Mucosa of descending colon (tissue), 3 donors: ENCODE measurements at regions not wholly inside any gene's neighbourhood (a gene's known extent, or its start where the extent isn't known, plus 50 kb on each side); places are given as distances from the start of the nearest gene placed in this dataset.

Source experiments
- ATAC-seq: fragments of 200-7000 bp; cut with Tn5 transposase; one replicate; pipeline ENCODE4 v1.9.1; 2020; ENCODE audit warnings: mild to moderate bottlenecking, moderate library complexity
- DNase-seq, 3 donors: peaks; one replicate each; pipeline ENCODE4 v3.0.0-alpha.2; 2020
- H3K36me3 ChIP-seq: fragments of 200-600 bp; one replicate; pipeline ENCODE4 v1.8.0; 2021; ENCODE audit warnings: low read depth, mild to moderate bottlenecking
- H3K4me1 ChIP-seq: fragments of 200-600 bp; one replicate; pipeline ENCODE4 v1.8.0; 2021; ENCODE audit warnings: low read depth, mild to moderate bottlenecking
- H3K4me3 ChIP-seq: fragments of 200-600 bp; one replicate; pipeline ENCODE4 v1.8.0; 2021; ENCODE audit warnings: mild to moderate bottlenecking
- H3K9me3 ChIP-seq: fragments of 200-600 bp; one replicate; pipeline ENCODE4 v1.8.0; 2021; ENCODE audit warnings: mild to moderate bottlenecking
- intact Hi-C, 2 donors: fragments of 100-400 bp; cut with DNase I in 1 of 2; cut with micrococcal nuclease in 1 of 2; formaldehyde crosslinking; loops; one replicate each; pipeline versions ENCODE4 v1.11.0 to v1.11.1; 2022; cut with DNase I, micrococcal nuclease
- TF ChIP-seq, protein P1 (sequence below): fragments of 200-600 bp; IDR thresholded peaks from one replicate; pipeline ENCODE4 v1.8.0; 2022; ENCODE audit warnings: antibody characterized with exemption, mild to moderate bottlenecking
- donor health status: DM: no; HTN: no; CAD: no; lungs with moderate emphysema.
- donor health status: DM: no; HTN: no; CAD: no.
- donor health status: DM: no; HTN: yes; CAD: no.

DNA sequence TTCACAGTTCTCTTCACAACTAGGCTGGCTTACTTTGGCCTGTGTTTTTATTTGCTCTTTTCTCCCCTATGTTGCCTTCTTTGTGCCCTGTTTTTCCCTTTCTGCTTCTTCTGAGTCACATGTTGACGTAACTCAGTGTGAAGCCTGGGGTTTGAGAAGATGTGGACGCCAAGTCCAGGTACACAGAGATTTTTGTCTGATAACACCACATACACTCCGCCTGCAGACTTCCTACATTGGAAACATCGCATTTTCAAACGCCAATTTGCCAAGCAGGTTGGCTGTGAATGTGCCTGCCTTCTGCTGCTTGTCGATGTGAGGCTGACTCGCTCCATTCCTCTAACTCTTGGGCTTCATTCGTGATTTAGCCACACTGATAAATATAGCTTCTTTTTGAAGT lies 62.6 kb upstream of the FN1 start:
- H3K9me3 ChIP-seq, result no peaks in the 10 kb centered on the region
- ATAC-seq (no peak), DNase-seq (no peak)
- TF ChIP-seq, protein P1, sequence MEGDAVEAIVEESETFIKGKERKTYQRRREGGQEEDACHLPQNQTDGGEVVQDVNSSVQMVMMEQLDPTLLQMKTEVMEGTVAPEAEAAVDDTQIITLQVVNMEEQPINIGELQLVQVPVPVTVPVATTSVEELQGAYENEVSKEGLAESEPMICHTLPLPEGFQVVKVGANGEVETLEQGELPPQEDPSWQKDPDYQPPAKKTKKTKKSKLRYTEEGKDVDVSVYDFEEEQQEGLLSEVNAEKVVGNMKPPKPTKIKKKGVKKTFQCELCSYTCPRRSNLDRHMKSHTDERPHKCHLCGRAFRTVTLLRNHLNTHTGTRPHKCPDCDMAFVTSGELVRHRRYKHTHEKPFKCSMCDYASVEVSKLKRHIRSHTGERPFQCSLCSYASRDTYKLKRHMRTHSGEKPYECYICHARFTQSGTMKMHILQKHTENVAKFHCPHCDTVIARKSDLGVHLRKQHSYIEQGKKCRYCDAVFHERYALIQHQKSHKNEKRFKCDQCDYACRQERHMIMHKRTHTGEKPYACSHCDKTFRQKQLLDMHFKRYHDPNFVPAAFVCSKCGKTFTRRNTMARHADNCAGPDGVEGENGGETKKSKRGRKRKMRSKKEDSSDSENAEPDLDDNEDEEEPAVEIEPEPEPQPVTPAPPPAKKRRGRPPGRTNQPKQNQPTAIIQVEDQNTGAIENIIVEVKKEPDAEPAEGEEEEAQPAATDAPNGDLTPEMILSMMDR, result no peak
- no peak overlapping the region for H3K4me3 ChIP-seq
- intact Hi-C loops, result no loop called here
- no peaks in the 10 kb centered on the region for H3K36me3 ChIP-seq
- H3K4me1 ChIP-seq, result no peaks in the 10 kb centered on the region

DNA sequence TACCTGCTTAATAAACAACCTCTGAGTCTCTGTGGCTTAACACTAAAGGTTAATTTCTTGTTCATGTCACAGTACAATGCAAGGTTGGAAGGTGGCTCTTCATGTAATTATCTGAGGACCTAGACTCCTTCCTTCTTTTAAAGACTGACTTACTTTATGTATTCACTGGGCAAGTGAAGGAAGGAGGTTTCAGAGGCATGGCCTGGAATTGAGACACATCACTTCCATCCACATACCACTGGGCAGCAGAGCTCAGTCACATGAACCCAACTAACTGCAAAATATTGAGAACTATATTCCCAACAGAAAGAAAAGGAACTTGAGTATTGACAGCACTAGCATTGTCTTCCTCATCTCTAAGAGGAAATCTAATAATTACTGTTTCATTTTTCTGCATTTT lies 57.5 kb upstream of the FN1 start:
- no peaks in the 10 kb centered on the region for H3K9me3 ChIP-seq
- H3K4me1 ChIP-seq, result no peaks in the 10 kb centered on the region
- intact Hi-C loops, result no loop called here
- H3K36me3 ChIP-seq, result no peaks in the 10 kb centered on the region
- DNase-seq (no peak), ATAC-seq (no peak)
- TF ChIP-seq, protein P1, result no peak
- H3K4me3 ChIP-seq, result no peak overlapping the region

DNA sequence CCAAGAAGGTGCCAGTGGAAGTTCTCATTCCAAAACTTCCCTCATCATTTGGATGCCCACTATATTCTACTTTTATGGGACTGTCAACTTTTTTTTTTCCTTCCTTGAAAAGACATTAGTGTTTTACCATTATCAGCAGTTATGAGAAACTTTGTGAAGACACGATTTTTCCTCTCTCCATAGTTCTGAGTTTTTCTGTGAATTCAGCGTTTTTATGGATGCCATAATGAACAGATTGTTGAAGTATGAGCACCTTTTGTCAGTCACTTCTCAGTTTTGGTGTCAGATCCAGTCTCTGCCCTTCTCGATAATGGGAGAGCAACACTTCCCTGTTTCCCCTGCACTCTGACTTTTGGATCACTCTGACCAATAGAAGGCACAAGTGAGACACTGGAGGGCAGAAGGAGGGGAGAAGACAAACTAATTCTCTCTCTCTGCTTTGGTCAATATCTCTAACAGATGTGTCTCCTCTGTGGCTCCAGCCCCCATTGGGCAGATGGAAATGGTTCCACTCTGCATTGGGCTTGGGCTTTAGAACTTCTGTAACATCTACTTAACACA lies 53.5 kb upstream of the FN1 start:
- Histone ChIP-seq H3K36me3 (no peaks in the 10 kb centered on the region), H3K4me1 (no peaks in the 10 kb centered on the region), H3K4me3 (no peak overlapping the region), H3K9me3 (no peaks in the 10 kb centered on the region)
- ATAC-seq (no peak), DNase-seq (no peak)
- intact Hi-C loops, result no loop called here
- TF ChIP-seq, protein P1, result no peak

DNA sequence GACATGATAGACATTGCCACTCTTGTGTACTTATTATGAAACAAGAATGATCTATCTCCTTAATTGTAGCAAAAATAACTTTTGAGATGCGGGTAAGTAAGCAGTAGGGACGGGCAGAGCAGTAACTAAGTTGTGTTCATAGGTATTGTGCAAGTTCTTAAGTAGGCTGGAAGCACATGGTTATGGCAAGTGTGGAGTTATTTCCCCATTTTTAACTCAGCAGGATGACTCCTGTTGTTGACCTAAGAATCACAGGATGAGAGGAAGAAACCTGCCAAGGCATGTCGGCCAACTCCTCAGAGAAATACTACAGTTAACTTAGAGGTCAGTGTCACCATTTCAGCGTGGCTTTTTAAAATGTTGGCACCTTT lies 51.1 kb upstream of the FN1 start:
- TF ChIP-seq, protein P1, result no peak
- intact Hi-C loops, result no loop called here
- Histone ChIP-seq H3K4me1 (no peaks in the 10 kb centered on the region), H3K9me3 (no peaks in the 10 kb centered on the region), H3K4me3 (no peak overlapping the region), H3K36me3 (no peaks in the 10 kb centered on the region)
- ATAC-seq, result no peak
- DNase-seq, result no peak

DNA sequence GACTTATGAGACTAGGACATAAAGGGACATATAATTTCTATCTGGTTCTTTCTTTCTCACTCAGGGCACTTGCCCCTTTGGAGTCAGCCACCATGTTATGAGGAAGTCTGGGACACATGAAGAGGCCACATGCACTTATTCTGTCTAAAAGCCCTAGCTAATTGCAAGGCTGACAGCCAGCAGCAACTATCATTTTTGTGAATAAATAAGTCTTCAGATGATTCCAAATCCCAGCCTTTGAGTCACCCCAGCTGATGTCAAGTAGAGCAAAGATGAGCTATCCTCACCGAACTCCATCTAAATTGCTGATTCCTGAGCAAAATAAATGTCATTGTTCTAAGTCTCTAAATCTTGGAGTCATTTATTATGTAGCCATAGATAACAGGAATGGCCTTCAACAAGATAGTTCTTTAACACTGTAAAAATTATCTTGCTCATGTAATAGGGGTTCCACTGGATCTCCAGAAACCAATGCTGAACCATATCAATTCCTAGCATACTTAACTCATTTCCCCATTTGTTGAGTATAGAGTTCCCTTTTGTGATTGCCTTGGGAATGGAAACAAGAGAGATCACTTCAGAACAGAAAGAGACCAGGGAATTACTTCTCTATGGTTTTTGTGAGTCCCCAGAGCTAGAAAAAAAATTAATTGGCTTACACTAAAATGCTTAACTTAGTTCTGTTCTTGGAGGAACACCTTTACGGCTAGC lies 50.6 kb upstream of the FN1 start:
- no peaks in the 10 kb centered on the region for H3K9me3 ChIP-seq
- intact Hi-C loops, result no loop called here
- H3K4me1 ChIP-seq, result no peaks in the 10 kb centered on the region
- ATAC-seq (no peak), DNase-seq (no peak)
- H3K36me3 ChIP-seq, result no peaks in the 10 kb centered on the region
- TF ChIP-seq, protein P1, result no peak
- H3K4me3 ChIP-seq, result no peak overlapping the region
